RWPE1 (cell line): ENCODE measurements at regions not wholly inside any gene's neighbourhood (a gene's known extent, or its start where the extent isn't known, plus 50 kb on each side); places are given as distances from the start of the nearest gene placed in this dataset.

Experiments used
- CTCF ChIA-PET: fragments of 350-600 bp; sonication (Branson Sonifier 250); formaldehyde crosslinking; extraction: SDS; loops from one replicate; lab custom pipeline; 2021; lab: Yijun Ruan, JAX
- POLR2A ChIA-PET: fragments of 400-600 bp; formaldehyde crosslinking; extraction: SDS; loops from one replicate; lab custom pipeline; 2020; ENCODE audit warnings: antibody characterized with exemption; ENCODE audit not compliant: low non-redundant PET; lab: Yijun Ruan, JAX
- DNase-seq: peaks from one replicate; pipeline ENCODE4 v3.0.0; 2012; ENCODE audit warnings: low spot score
- H3K27ac ChIP-seq: fragments of 450-650 bp; 2 replicates; pipeline ENCODE4 v1.5.1; 2017
- CTCF ChIP-seq: fragments of 450-650 bp; conservative IDR thresholded peaks from 2 replicates; pipeline ENCODE4 v1.5.1; 2017; ENCODE audit warnings: low read depth, mild to moderate bottlenecking

- CTCF ChIA-PET, result no interaction called here
- H3K27ac ChIP-seq, result no peak overlapping the region
Measured at GRCh38 chr1:64366821-64367220, 103.1 kb upstream of the CACHD1 start.

DNA sequence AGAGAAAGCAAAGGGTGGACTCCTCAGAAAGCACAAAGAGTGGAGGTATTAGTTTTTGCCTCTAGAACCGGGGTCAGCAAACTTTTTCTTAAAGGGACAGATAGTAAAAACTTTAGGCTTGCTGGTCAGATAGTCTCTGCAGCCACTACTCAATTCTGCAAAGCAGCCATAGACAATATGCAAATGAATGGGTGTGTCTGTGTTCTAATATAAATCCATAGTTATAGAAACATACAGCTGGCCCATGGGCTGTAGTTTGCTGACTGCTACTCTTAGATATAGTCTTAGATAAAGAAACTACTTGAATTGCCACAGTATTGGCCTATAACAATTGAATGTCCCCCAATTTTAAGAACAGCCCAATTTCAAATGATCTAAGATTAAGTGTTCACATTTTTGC is 101.6 kb upstream of the CACHD1 start:
- no peak for DNase-seq
- CTCF ChIA-PET, result no interaction called here
- POLR2A ChIA-PET, result no interaction called here
- TF ChIP-seq CTCF, result no peak
- H3K27ac ChIP-seq, result no peak overlapping the region

More at GRCh38 chr1:64366821-64367220, 103.1 kb upstream of the CACHD1 start:
- DNase-seq, result no peak
- POLR2A ChIA-PET, result no interaction called here
- TF ChIP-seq CTCF, result no peak

DNA sequence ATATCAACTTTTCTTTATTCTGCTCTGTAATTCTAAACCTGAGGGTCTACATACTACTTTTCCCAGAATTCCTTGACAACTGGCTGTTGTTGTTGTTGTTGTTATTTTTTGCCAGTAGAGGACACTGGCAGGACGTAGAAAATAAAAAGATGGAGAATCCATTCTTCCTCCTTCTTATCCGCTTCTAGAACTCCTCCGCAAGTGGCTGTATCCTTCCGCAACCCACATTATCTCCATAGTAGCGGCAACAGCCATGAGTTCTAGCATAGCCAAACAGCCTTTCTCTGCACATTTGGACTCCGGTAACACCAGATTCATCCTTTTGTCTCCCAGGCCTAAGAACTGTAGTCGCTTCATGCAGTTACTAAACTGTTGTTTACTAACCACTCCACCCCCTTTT is 91.1 kb upstream of the CACHD1 start:
- no peak overlapping the region for H3K27ac ChIP-seq
- CTCF ChIA-PET, result no interaction called here
- no peak for TF ChIP-seq CTCF
- DNase-seq, result no peak
- POLR2A ChIA-PET, result no interaction called here

GRCh38 chr1:64387389-64388285 is 82.3 kb upstream of the CACHD1 start:
- ChIA-PET CTCF (no interaction called here), POLR2A (no interaction called here)
- no peak overlapping the region for H3K27ac ChIP-seq
- TF ChIP-seq CTCF, result no peak
- DNase-seq, result no peak

DNA sequence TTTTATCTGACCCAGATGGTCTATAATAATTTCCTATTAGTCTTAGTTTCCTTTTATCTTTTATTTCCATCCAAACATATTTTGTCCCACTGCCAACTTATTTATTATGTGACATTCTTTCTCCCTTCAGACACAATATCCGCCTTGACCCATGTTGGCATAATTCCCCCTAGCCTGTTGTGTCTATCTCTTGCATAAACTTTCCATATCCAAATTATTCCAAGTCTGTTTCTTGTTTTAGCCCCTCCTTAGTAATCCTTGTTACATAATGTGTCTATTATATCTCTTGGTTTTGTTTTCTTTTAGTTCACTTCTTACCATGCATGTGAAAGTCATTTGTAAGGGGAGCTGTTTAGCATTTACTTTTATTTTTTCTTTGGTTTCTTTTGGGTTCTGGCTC is 81.6 kb upstream of the CACHD1 start:
- no peak overlapping the region for H3K27ac ChIP-seq
- ChIA-PET POLR2A (no interaction called here), CTCF (no interaction called here)
- TF ChIP-seq CTCF, result no peak
- no peak for DNase-seq

DNA sequence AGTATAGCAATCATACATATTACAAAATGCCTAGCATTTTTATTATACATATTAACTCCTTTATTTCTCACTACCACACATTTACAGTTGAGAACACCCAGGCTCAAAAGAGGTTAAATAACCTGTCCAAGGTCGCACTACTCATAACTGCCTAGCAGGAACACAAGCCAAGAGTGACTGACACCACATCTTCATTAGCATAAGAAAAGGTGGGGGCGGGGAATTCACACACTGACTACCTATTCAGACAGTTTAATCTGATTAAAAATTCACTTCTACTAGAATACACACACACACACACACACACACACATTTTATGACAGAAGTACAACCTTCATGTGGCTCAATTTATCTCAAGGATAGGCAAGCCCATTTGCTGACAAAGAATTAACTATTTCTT is 77.8 kb upstream of the CACHD1 start:
- POLR2A ChIA-PET, result no interaction called here
- TF ChIP-seq CTCF, result no peak
- no peak for DNase-seq
- CTCF ChIA-PET, result no interaction called here
- H3K27ac ChIP-seq, result no peak overlapping the region
